ENCODE measurements at regions not wholly inside any gene's neighbourhood (a gene's known extent, or its start where the extent isn't known, plus 50 kb on each side); places are given as distances from the start of the nearest gene placed in this dataset.

- TF ChIP-seq CTCF (IDR thresholded peaks at IDR 0.05) (no peak), EZH2 (IDR thresholded peaks at IDR 0.05; ENCODE audit: borderline replicate concordance, insufficient read depth, low read depth, low read length, poor library complexity, severe bottlenecking) (no peak)
Observed at GRCh38 chr21:27649762-27650161, 682.9 kb upstream of the ADAMTS5 start.
